ENCODE measurements at regions not wholly inside any gene's neighbourhood (a gene's known extent, or its start where the extent isn't known, plus 50 kb on each side); places are given as distances from the start of the nearest gene placed in this dataset.

GRCh38 chr5:156006026-156006647 is 320.8 kb upstream of the SGCD start:
- no peak for TF ChIP-seq CTCF (conservative IDR thresholded peaks at IDR 0.05 in 1 of 2, IDR thresholded peaks at IDR 0.05 in 1 of 2; ENCODE audit: extremely low read depth in 1 of 2, insufficient read depth in 1 of 2, low read depth in 1 of 2, low read length in 2 of 2)
- TF ChIP-seq EZH2 (IDR thresholded peaks at IDR 0.05; ENCODE audit: borderline replicate concordance, low read length) = no peak
